ENCODE measurements at regions not wholly inside any gene's neighbourhood (a gene's known extent, or its start where the extent isn't known, plus 50 kb on each side); places are given as distances from the start of the nearest gene placed in this dataset.
A peak's percentile ranks its signal among the peaks of the same experiment; 100 is the strongest.

GRCh38 chr11:95494856-95495255 lies 263.9 kb upstream of the SESN3 start:
- H3K4me1 ChIP-seq (ENCODE audit: control insufficient read depth, insufficient read depth, low read length) = no peaks in the 10 kb centered on the region
- H3K27ac ChIP-seq (ENCODE audit: low read length) = no peak overlapping the region
- H3K36me3 ChIP-seq (ENCODE audit: control insufficient read depth, insufficient read depth, low read length) = no peaks in the 10 kb centered on the region
- H3K4me3 ChIP-seq (ENCODE audit: low read length) = no peak overlapping the region
- H3K9me3 ChIP-seq (replicated peaks; ENCODE audit: control insufficient read depth, low read depth, low read length) = no peaks in the 10 kb centered on the region
- no peaks in the 10 kb centered on the region for H3K27me3 ChIP-seq (ENCODE audit: control insufficient read depth, insufficient read depth, low read length)
- WGBS (ENCODE audit: insufficient coverage) = no CpG with 5 or more reads among the region's 1 CpG
- no peak for DNase-seq

GRCh38 chr11:95494167-95494566 lies 263.2 kb upstream of the SESN3 start:
- Histone ChIP-seq H3K9me3 (replicated peaks; ENCODE audit: control insufficient read depth, low read depth, low read length) (no peaks in the 10 kb centered on the region), H3K36me3 (ENCODE audit: control insufficient read depth, insufficient read depth, low read length) (no peaks in the 10 kb centered on the region), H3K27me3 (ENCODE audit: control insufficient read depth, insufficient read depth, low read length) (no peaks in the 10 kb centered on the region), H3K4me3 (ENCODE audit: low read length) (no peak overlapping the region), H3K27ac (ENCODE audit: low read length) (no peak overlapping the region), H3K4me1 (ENCODE audit: control insufficient read depth, insufficient read depth, low read length) (no peaks in the 10 kb centered on the region)
- no CpG with 5 or more reads among the region's 4 CpGs for WGBS (ENCODE audit: insufficient coverage)
- no peak for DNase-seq

DNA sequence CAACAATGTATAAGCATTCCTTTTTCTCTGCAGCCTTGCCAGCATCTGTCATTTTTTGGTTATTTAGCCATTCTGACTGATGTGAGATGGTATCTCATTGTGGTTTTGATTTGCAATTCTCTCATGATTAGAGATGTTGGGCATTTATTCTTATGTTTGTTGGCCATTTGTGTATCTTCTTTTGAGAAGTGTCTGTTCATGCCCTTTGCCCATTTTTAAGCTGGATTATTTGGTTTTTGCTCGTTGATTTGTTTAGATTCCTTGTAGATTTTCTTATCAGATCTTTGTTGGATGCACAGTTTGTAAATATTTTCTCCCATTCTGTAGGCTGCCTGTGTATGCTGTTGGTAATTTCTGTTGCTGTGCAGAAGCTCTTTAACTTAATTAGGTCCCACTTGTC lies 259.6 kb upstream of the SESN3 start:
- no peaks in the 10 kb centered on the region for H3K27me3 ChIP-seq (ENCODE audit: control insufficient read depth, insufficient read depth, low read length)
- no CpG with 5 or more reads among the region's 1 CpG for WGBS (ENCODE audit: insufficient coverage)
- H3K9me3 ChIP-seq (replicated peaks; ENCODE audit: control insufficient read depth, low read depth, low read length) = no peaks in the 10 kb centered on the region

DNA sequence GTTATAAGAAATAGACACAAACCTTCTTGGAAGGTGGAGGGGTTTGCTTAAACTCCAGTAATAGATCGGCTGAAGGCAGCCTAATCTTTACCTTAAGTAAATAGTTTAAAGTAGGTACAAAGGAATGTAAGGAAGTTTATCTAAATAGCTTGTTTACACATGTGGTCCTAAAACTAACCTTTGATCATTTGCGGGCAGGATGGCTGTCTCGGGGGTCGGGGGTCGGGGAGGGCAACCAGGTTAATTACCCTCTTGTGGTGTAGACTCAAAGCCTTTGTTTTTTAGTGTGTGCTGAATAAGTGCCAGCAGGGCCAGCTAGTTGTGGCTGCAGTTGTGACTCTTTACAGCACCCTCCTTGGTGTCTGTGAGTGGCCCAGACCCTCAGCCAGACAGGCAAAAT lies 256.9 kb upstream of the SESN3 start:
- no peak for DNase-seq
- H3K27ac ChIP-seq (ENCODE audit: low read length) = no peak overlapping the region
- H3K4me3 ChIP-seq (ENCODE audit: low read length) = no peak overlapping the region
- H3K4me1 ChIP-seq (ENCODE audit: control insufficient read depth, insufficient read depth, low read length) = no peaks in the 10 kb centered on the region
- no peaks in the 10 kb centered on the region for H3K9me3 ChIP-seq (replicated peaks; ENCODE audit: control insufficient read depth, low read depth, low read length)
- 15% methylated on average over 4 of the region's 5 CpGs for WGBS (ENCODE audit: insufficient coverage)
- H3K27me3 ChIP-seq (ENCODE audit: control insufficient read depth, insufficient read depth, low read length) = no peaks in the 10 kb centered on the region
- no peaks in the 10 kb centered on the region for H3K36me3 ChIP-seq (ENCODE audit: control insufficient read depth, insufficient read depth, low read length)

More for the DNA sequence above, 259.6 kb upstream of the SESN3 start:
- no peaks in the 10 kb centered on the region for H3K4me1 ChIP-seq (ENCODE audit: control insufficient read depth, insufficient read depth, low read length)
- H3K4me3 ChIP-seq (ENCODE audit: low read length) = no peak overlapping the region
- no peaks in the 10 kb centered on the region for H3K36me3 ChIP-seq (ENCODE audit: control insufficient read depth, insufficient read depth, low read length)
- DNase-seq = no peak
- H3K27ac ChIP-seq (ENCODE audit: low read length) = no peak overlapping the region

- H3K27me3 ChIP-seq (ENCODE audit: control insufficient read depth, insufficient read depth, low read length) = no peaks in the 10 kb centered on the region
- H3K36me3 ChIP-seq (ENCODE audit: control insufficient read depth, insufficient read depth, low read length) = no peaks in the 10 kb centered on the region
- no CpG with 5 or more reads among the region's 2 CpGs for WGBS (ENCODE audit: insufficient coverage)
- no peak overlapping the region for H3K27ac ChIP-seq (ENCODE audit: low read length)
- no peak for DNase-seq
- no peak overlapping the region for H3K4me3 ChIP-seq (ENCODE audit: low read length)
- H3K4me1 ChIP-seq (ENCODE audit: control insufficient read depth, insufficient read depth, low read length) = no peaks in the 10 kb centered on the region
- no peaks in the 10 kb centered on the region for H3K9me3 ChIP-seq (replicated peaks; ENCODE audit: control insufficient read depth, low read depth, low read length)
Measured at GRCh38 chr11:95487391-95487790, 256.4 kb upstream of the SESN3 start.

GRCh38 chr11:95486979-95487378 lies 256.0 kb upstream of the SESN3 start:
- 94% methylated on average over 5 of the region's 9 CpGs for WGBS (ENCODE audit: insufficient coverage)
- Histone ChIP-seq H3K27ac (ENCODE audit: low read length) (no peak overlapping the region), H3K27me3 (ENCODE audit: control insufficient read depth, insufficient read depth, low read length) (no peaks in the 10 kb centered on the region), H3K9me3 (replicated peaks; ENCODE audit: control insufficient read depth, low read depth, low read length) (no peaks in the 10 kb centered on the region), H3K4me3 (ENCODE audit: low read length) (no peak overlapping the region), H3K4me1 (ENCODE audit: control insufficient read depth, insufficient read depth, low read length) (no peaks in the 10 kb centered on the region), H3K36me3 (ENCODE audit: control insufficient read depth, insufficient read depth, low read length) (no peaks in the 10 kb centered on the region)
- DNase-seq = no peak

DNA sequence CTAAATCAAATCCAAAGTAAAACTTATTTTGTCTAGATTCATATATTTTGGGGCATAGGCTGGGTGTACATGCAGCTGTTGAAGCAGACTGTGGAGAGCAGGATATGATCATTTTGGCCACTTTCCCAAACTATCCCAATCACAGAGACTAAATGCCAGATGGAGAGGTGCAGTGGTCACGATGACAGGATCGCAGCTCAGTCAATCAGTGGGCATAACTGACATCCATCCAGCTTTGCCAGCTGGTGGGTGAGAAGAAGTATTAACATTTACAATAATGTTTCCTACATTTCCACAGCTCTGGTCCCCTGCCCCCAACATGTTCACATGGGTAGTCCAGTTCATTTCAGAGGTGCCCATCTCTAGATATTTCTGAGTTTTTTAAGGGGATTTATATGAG lies 255.5 kb upstream of the SESN3 start:
- no peaks in the 10 kb centered on the region for H3K9me3 ChIP-seq (replicated peaks; ENCODE audit: control insufficient read depth, low read depth, low read length)
- no peaks in the 10 kb centered on the region for H3K4me1 ChIP-seq (ENCODE audit: control insufficient read depth, insufficient read depth, low read length)
- no peaks in the 10 kb centered on the region for H3K36me3 ChIP-seq (ENCODE audit: control insufficient read depth, insufficient read depth, low read length)
- no CpG with 5 or more reads among the region's 2 CpGs for WGBS (ENCODE audit: insufficient coverage)
- DNase-seq = peak; percentile 16
- H3K27me3 ChIP-seq (ENCODE audit: control insufficient read depth, insufficient read depth, low read length) = no peaks in the 10 kb centered on the region
- H3K4me3 ChIP-seq (ENCODE audit: low read length) = no peak overlapping the region
- no peak overlapping the region for H3K27ac ChIP-seq (ENCODE audit: low read length)

- Histone ChIP-seq H3K4me1 (ENCODE audit: control insufficient read depth, insufficient read depth, low read length) (no peaks in the 10 kb centered on the region), H3K27me3 (ENCODE audit: control insufficient read depth, insufficient read depth, low read length) (no peaks in the 10 kb centered on the region), H3K9me3 (replicated peaks; ENCODE audit: control insufficient read depth, low read depth, low read length) (no peaks in the 10 kb centered on the region), H3K4me3 (ENCODE audit: low read length) (no peak overlapping the region), H3K27ac (ENCODE audit: low read length) (no peak overlapping the region), H3K36me3 (ENCODE audit: control insufficient read depth, insufficient read depth, low read length) (no peaks in the 10 kb centered on the region)
- WGBS (ENCODE audit: insufficient coverage) = 80% methylated on average over 1 of the region's 2 CpGs
- peak; percentile 17 for DNase-seq
Measured at GRCh38 chr11:95485115-95485900, 254.3 kb upstream of the SESN3 start.

DNA sequence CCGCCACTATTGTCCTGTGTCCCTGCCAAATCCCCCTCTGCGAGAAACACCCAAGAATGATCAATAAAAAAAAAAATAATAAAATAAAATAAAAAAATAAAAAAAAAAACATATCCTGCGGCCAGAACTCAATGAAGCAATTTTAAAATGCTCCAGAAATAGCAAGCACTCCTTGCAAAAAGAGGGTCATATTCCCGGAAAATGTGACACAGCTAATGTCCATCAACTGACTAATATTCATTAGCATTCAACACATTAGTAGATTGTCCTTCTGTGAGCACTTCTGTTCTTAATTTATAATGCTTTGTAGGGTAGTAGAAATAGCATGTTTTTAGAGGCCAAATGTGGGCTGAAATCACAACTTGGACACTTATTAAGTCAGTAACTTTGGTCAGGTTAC lies 252.3 kb upstream of the SESN3 start:
- DNase-seq = peak; percentile 37
- no peak overlapping the region for H3K4me3 ChIP-seq (ENCODE audit: low read length)
- no peak overlapping the region for H3K27ac ChIP-seq (ENCODE audit: low read length)
- WGBS (ENCODE audit: insufficient coverage) = no CpG with 5 or more reads among the region's 4 CpGs
- no peaks in the 10 kb centered on the region for H3K4me1 ChIP-seq (ENCODE audit: control insufficient read depth, insufficient read depth, low read length)
- no peaks in the 10 kb centered on the region for H3K36me3 ChIP-seq (ENCODE audit: control insufficient read depth, insufficient read depth, low read length)
- no peaks in the 10 kb centered on the region for H3K27me3 ChIP-seq (ENCODE audit: control insufficient read depth, insufficient read depth, low read length)
- no peaks in the 10 kb centered on the region for H3K9me3 ChIP-seq (replicated peaks; ENCODE audit: control insufficient read depth, low read depth, low read length)

DNA sequence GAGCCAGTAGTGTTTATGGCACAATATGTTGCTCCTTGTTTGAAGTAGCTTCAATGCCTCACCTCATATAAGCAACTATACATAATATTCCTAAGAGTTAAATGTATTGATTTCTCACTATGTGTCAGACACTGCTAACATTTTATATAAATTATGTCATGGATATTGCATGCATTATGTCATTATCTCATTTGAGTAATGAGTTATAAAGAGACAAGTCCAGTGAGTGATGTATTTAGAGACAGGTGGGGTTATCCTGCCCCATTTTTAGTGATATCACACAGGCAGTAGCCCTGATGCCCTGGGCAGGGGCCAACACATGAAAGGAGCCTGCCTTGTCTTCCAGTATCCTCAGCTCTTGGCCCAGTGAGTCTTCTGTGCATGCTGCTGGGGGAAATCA lies 247.0 kb upstream of the SESN3 start:
- Histone ChIP-seq H3K9me3 (replicated peaks; ENCODE audit: control insufficient read depth, low read depth, low read length) (no peaks in the 10 kb centered on the region), H3K4me3 (ENCODE audit: low read length) (no peak overlapping the region), H3K27me3 (ENCODE audit: control insufficient read depth, insufficient read depth, low read length) (no peaks in the 10 kb centered on the region), H3K36me3 (ENCODE audit: control insufficient read depth, insufficient read depth, low read length) (no peaks in the 10 kb centered on the region), H3K27ac (ENCODE audit: low read length) (no peak overlapping the region), H3K4me1 (ENCODE audit: control insufficient read depth, insufficient read depth, low read length) (no peaks in the 10 kb centered on the region)
- peak; percentile 40 for DNase-seq

- no peak overlapping the region for H3K4me3 ChIP-seq (ENCODE audit: low read length)
- no CpG with 5 or more reads among the region's 2 CpGs for WGBS (ENCODE audit: insufficient coverage)
- no peaks in the 10 kb centered on the region for H3K4me1 ChIP-seq (ENCODE audit: control insufficient read depth, insufficient read depth, low read length)
- no peaks in the 10 kb centered on the region for H3K9me3 ChIP-seq (replicated peaks; ENCODE audit: control insufficient read depth, low read depth, low read length)
- DNase-seq = no peak
- no peak overlapping the region for H3K27ac ChIP-seq (ENCODE audit: low read length)
- no peaks in the 10 kb centered on the region for H3K27me3 ChIP-seq (ENCODE audit: control insufficient read depth, insufficient read depth, low read length)
- H3K36me3 ChIP-seq (ENCODE audit: control insufficient read depth, insufficient read depth, low read length) = no peaks in the 10 kb centered on the region
Measured at GRCh38 chr11:95469258-95469657, 238.3 kb upstream of the SESN3 start.

All from muscle of leg (tissue), 3 donors.